ENCODE measurements at regions not wholly inside any gene's neighbourhood (a gene's known extent, or its start where the extent isn't known, plus 50 kb on each side); places are given as distances from the start of the nearest gene placed in this dataset.
"Not testable (repeated sequence)": the region's sequence is repeated elsewhere in the genome, so short reads cannot be mapped to it uniquely, and the experiment has no call there.

DNA sequence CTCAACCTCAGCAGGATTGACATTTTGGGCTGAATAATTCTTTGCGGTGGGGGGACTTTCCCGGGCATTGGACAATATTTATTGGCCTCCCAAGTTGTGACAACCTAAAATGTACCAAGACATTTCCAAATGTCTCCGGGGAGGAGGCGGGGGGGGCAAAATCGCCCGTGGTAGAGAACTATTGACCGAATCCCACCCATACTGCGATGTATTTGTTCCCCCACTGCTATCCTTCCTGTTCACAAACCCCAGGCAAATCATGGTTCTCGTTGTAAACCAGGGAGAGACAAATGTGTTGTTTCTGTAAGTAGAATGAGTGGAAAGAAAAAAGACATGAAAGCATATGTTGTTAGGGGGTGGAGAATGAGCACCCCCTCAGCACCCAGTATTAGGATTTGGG lies 141.9 kb downstream of the PSAT1 start:
- no peak for DNase-seq

GRCh38 chr9:78439190-78439865 lies 142.4 kb downstream of the PSAT1 start:
- peak; percentile 54 for DNase-seq

GRCh38 chr9:78439866-78440830 lies 143.2 kb downstream of the PSAT1 start:
- DNase-seq, result no peak

DNA sequence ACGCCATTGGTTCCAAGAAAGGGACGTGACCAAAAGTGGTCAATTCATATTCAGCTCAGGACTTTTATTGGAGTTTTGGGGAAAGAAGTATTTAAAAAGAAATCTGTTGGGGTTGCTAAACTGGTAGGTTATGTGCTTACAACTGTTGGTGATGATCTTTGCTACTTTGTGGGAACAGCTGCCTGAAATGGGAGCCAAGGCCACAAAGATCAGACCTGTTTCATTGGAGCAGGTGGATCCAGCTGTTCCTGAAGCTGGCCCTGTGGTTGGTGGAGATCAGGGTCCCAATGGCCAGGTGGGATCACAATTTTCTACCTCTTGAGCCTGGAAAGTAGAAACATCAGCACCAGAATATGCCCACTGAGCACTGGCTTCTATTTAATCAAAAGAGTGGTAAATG lies 144.5 kb downstream of the PSAT1 start:
- no peak for DNase-seq

- no peak for DNase-seq
Observed at GRCh38 chr9:78441822-78442431, 145.0 kb downstream of the PSAT1 start.

GRCh38 chr9:78442577-78442976 lies 145.7 kb downstream of the PSAT1 start:
- DNase-seq, result not testable (repeated sequence)

DNA sequence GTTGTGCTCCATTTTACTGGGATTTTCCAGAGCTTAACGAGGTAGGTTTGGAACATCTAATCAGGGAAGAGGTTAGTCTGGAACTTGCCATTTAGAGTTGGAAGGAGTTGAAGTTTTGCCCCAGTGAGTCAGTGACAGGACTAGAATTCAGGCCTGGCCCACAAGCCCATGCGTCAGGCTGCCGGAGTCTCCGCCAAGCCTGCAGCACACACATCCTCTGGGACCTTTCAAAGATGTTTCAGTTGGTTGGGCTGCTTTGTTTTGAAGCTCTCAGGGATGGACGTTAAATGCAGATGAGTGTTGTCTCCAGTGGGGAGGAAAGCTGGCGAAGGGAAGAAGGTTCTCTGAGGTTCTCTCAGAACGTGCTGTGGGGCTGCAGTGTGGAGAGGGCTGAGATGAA lies 147.0 kb downstream of the PSAT1 start:
- DNase-seq, result no peak

- DNase-seq, result no peak
Observed at GRCh38 chr9:78448960-78449673, 152.2 kb downstream of the PSAT1 start.

DNA sequence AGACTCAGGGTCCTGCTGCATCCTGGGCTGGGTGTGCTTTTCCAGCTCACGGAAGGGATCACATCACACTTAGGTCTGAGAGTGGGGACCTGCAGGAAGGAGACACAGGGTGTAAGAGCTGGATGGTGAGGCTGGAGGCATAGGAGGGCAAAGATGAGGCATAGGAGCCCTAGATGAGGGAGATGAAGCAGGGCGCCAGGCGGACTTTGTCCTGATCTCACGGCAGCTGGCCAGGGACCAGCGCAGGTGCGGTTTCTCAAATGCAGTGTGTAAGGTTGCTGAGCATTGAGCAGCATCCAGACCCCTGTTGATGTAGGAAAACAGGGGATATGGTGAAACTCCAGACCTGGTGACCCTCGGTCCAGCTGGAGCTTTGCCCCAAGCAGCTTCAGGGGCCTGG lies 156.5 kb downstream of the PSAT1 start:
- no peak for DNase-seq

DNA sequence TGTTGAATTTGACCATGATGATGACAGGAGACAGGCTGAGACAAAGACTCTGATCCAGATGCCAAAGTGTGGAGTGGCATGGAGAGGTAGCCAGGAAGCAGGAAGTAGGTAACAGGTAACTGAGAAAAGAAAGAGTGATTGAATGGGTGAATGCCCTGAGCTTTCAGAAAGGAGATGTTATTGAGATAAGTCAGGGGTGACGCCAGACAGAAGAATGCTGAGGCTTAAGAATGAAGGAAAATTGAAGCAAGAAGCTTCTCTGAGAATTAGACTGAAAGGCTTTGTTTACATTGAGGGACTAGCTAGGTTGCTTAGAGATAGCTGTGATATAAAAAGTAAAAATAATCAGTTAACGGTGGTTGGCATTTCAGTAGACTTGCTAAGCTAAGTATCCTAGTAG lies 165.7 kb downstream of the PSAT1 start:
- DNase-seq, result no peak

GRCh38 chr9:78463750-78464149 lies 166.8 kb downstream of the PSAT1 start:
- DNase-seq, result no peak

GRCh38 chr9:78468231-78468630 lies 171.3 kb downstream of the PSAT1 start:
- DNase-seq, result no peak

DNA sequence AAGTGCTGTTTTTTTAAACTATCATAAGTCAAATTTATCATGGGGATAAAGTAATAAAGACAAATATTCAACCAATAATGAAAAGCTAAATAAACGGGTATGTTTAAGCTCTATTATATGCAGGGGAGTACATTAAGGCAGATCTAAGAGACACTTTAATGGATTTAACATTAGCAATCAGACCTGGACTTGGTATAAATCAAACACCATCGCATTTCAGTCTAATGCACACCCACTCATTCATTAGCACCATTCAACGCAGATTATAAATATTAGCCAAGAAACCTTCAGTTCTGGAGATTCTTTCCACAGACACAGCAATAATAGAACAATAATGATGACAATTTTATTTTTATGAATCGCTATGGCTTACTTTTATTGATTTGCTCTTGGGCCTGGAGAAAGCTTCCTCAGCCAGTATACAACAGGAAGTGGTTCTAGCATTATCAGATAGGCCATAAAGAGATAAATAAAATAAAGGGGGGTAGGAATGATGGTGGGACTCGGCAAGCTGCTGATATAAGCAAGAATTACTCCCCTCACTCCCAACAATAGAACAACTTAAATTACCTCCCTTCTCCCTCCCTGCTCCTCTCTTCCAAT lies 172.2 kb downstream of the PSAT1 start:
- no peak for DNase-seq

GRCh38 chr9:78470216-78470615 lies 173.3 kb downstream of the PSAT1 start:
- no peak for DNase-seq

DNA sequence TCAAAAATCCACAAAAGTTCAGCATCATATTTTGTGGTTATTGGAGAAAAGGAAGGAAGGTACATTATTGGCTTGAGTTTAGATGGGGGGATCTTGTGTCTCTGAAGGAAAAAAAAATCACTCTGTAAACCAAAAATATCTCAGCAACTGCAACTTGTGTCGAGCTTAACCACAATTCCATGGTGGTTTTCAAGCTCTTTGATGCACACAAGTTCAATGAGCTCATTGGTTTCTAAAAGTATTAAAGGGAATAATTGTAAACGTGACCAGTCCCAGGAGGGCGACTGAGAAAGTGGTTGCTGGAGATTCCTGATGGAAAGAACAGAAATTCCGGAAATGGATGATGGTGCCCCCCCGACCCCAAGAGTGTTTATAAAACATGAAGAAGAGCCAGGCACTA lies 173.8 kb downstream of the PSAT1 start:
- DNase-seq, result no peak

GRCh38 chr9:78472111-78472510 lies 175.2 kb downstream of the PSAT1 start:
- DNase-seq, result no peak

GRCh38 chr9:78479441-78479840 lies 182.5 kb downstream of the PSAT1 start:
- DNase-seq, result no peak

DNA sequence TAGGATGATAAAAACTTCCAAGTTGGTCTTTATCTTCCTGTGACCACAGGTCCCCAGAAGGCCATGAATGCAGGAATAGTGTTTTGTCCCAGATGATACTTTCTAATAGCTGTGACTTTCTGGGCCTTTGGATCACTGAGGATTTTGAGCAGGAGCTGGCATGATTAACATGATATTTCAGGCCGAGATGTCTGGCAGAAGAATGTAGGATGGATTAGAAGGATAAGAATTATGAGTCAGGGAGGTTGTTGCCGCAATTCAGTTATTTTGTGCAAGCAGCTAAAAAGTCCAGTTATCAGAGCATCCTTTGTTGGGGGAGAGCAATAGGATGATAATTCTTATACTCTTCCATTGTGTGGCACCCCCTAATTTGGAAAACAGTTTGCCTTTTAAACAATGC lies 189.7 kb downstream of the PSAT1 start:
- no peak for DNase-seq

GRCh38 chr9:78490231-78490630 lies 193.3 kb downstream of the PSAT1 start:
- no peak for DNase-seq

DNA sequence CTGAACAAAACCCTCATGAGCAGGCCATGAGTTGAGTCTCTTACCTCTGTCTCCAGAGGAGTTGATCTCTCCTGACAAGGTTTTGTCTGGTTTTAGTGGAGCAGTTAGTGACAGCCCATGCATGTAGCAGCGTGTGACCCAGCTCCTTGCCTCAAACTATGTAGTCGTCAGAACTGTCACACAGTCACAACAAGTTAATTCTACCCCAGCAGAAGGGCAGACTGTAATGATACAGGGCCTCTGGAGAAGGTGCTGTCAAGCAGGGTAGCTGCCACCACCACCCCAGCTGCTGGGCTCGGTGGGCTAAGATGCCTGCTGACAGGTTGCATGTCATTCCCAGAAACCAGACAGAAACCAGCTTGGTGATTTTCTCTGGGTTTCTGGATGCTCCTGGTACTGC lies 194.5 kb downstream of the PSAT1 start:
- DNase-seq, result no peak

- no peak for DNase-seq
Observed at GRCh38 chr9:78493166-78493742, 196.3 kb downstream of the PSAT1 start.

- DNase-seq, result no peak
Observed at GRCh38 chr9:78502566-78502965, 205.6 kb downstream of the PSAT1 start.

Measured in activated CD4-positive, alpha-beta T cell treated with anti-CD3 and anti-CD28 coated beads, Interleukin-2, amount 50 U/mL, for 1 hour (primary cell).